GM19351 (cell line): ENCODE measurements at regions not wholly inside any gene's neighbourhood (a gene's known extent, or its start where the extent isn't known, plus 50 kb on each side); places are given as distances from the start of the nearest gene placed in this dataset.

ENCODE experiments used
- ATAC-seq: cut with Tn5 transposase; IDR thresholded peaks from one replicate; pipeline ENCODE4 v1.9.1; 2021; ENCODE audit warnings: mild to moderate bottlenecking, moderate library complexity; ENCODE audit not compliant: unreplicated experiment

DNA sequence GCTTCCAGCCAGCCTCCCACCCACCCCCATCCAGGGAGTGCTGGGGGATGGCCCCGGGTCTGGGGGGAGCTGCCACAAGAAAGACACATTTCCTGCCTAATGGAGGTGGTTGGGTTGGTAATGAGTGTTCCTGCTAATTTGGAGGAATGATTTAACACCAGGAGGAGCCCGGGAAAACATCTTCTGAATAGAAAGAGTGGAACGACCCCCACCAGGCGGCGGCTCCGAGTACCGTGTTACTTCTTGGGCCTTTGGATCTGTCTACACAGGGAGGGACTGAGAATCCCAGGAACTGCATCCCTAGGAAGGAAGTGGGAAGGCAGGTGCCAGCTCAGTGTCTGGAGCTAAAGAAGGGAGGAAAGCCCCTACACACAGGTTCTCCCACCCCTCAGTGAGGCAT is 64.6 kb downstream of the TSPAN17 start:
- no peak for ATAC-seq

DNA sequence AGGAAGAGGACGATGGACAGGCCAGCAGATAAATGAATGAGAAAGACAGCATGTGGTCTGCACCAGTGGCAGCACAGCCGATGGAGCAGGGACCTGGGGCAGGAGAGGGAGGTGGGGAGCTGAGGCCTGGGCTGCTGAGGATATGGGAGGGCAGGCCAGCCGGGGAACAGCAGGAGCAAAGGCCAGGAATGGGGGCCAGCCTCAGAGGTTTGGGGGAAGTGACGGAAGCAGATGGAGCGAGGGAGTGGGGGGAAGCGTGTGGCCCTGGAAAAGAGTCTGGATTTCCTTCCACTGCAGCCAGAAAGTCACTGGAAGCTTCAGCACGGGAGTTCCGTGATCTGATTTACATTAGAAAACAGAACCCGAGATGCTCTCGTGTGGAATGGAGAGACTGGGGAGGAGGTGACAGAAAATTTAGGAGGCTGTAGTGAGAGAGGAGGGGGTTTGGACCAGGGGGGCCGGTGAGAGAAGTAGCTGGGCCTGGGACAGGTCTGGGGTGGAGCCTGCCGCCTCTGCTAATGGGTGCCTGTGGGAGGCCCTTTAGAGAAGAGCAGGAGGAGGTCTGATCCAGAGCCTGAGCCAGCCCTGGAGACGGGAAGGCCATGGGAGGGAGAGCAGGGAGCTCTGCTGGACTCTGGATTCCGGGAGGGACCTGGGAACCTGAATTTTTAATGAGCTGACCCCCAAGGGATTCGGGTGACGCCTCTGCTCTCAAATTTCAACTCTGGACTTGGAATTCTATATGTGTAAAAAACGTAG is 65.4 kb downstream of the TSPAN17 start:
- ATAC-seq: no peak

DNA sequence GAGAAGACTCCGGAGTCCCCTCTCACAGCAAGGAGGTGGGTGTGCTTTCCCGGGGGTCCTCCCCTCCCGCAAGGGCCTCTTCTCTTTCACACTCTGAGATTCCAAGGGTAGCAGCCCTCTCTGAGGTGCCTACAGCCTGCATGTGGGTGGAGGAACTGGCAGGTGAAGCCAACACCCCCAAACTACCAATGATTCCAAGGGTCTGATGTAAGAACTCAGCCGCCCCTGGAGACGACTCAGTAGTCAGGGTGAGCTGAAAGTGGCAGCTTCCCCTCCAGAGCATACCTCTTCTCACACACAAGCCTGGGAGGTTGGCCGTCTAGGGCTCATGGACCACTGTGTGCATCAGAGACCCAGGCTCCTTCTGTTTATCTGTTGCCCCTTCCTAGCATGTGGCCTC is 66.1 kb downstream of the TSPAN17 start:
- ATAC-seq: no peak

DNA sequence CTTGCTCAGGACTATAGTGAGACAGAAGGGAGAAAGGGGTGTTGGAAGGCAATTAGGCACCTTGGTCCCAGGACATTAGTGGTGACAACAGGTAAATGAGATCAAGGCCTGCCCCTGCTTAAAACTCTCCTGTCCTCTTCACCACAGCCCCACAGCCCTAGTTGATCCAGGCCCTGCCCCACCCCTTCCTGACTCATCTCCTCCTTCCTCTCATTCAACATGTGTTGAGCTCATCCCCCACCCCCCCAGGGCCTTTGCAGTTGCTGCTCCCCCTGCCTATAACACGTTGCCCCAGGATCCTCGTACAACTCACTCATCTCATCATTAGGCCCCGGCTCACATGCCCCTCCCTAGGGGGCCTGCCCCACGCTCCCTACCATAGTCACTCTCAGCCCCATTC is 66.8 kb downstream of the TSPAN17 start:
- ATAC-seq: no peak

DNA sequence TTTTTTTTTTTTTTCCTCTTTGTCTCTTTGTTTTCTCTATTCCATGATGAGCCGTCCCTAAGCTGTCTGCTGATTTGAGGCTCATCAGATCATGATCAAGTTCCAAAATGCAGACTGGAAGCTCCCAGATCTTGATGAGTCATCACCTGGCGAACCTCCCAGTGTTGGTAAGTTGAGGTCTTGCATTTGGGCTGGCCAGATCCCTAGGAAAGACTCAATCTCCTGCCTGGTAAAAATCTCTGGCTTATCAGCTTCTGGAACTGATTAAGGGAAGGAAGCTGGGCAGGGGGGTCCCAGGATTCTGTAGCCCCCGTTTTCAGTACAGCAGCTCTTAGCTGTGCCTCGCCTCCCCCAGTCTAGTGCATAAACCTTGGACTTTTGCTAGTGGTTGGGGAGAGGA is 69.0 kb downstream of the TSPAN17 start:
- no peak for ATAC-seq

DNA sequence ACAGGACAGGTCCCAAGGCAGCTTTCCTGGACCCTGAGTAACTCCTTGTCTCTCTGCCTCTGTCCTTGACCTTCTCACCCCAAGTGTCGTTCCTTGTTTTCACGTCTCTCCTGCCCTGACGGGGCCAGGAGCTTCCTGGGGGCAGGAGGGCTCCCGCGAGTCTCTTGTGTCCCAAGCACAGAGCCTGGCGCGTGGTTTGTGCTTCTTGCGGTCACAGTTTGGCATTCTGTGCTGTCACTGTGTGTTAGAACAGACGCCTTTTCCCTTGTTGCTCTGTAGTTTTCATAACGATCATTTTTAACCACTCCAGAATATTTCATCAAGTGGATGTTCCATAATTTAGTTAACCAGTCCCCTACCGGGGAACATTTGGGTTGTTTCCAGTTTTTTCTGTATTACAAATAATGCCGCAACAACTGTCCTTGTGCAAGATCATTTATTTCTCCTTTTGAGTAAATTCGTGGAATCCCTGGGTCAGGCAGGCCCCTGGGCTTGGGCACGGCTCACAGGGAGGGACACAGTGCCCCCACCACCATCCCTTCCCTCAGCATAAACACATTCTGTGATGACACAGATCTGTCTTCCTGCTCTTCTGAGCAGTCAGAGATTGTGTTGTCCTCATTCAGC is 71.9 kb downstream of the TSPAN17 start:
- no peak for ATAC-seq

DNA sequence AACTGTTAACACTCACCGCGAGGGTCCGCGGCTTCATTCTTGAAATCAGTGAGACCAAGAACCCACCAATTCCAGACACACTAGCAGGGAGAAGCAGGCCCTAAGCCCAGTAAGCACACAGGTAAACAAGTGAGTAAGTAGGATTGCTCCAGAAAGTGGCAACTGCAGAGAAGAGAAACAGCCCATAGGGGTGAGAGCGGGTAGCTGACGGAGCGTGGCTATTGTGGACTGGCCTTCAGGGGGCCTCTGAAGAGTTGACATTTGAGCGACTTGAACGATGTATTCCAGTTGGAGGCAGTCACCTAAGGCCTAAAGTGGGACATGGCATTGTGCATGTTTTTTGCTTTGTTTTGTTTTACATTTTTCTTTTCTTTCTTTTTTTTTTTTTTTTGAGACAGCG is 74.2 kb downstream of the TSPAN17 start:
- ATAC-seq: no peak

DNA sequence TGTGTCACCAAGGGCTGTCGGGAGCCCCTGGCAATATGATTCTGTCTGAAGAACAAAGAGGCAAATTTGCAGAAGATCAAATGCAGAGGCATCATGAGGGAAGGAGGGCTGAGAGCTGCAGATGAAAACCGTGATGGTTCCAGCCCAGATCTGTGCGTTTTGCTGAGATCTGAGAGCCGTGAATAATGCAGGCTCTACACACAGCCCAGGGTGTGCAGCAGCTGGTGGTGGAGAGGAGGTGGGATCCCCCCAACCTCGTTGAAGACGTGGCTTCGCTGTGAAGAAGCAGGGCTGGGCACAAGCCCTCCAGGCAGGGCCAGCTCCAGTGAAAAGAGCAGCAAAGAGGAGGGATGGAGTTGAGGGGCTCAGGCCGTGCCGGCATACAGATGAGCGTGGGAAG is 75.5 kb downstream of the TSPAN17 start:
- no peak for ATAC-seq

DNA sequence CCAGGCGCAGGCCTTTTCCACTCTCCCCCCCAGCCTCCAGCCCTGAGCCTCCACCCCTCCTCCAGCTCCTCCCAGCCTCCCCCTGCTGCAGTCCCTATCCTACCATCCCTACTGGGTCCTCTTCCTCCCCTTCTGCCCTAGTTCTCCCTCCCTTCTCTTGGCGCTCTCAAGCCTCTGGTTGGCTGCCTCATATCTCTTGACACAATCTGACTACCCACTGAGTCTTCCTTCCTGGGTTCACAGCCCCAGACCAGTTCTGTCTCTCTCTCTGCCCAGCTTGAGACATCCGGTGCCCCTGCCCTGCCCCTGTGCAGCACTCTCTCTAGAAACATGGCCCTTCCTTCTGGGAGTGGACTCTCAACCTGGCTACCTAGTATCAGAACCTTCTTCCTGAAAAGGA is 76.2 kb downstream of the TSPAN17 start:
- no peak for ATAC-seq

DNA sequence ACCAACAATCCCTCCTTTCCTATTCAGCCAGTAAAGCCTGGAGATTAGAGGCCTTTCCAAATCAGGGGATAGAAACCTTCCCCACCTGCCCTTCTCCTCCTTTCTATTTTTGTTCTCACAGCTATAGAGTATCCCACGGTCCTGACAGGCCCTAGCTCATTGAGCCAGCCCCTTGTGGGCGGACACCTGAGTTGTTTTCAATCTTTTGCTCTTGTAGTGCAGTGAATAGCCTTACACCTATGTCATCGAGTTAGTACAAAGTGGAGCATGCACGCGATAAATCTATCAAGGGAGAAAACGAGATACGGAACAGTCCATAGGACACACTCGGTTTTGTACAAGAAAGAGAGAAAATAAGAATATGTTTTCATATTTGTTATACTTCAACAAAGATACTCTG is 77.2 kb downstream of the TSPAN17 start:
- ATAC-seq: no peak

DNA sequence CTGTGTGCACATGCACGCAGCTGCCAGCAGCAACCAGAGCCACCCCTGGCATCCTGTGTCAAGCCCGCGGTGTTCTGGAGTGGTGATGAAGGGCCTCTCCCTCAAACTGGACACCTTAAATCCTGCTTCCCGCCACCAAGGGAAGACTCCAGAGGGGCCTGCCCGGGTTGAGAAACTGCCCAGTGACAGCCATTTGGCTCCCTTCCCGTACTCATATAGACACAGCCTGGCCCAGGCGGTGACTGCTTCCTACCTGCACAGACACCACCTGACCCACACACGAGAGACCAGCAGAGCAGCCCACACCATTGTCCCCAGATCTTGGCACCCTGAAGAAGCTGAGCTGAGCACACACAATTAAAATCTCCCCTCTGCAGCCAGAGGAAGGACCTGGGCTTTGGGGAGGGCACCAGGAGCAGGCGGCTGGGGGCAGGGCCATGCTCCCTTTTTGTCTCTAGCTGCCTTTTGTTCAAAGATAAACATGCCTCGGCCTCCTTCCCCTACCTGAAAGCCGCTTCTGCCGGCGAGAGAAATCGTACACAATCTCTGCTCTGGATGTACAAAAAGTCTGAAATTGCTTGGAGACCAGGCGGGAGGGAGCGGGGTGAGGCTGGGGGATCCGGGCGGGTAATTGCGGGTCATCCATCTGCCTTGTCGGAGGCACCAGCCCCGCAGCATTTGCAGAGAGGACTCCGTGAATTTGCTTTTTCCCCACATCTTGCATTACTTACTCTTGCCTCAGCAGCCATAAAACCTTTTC is 78.4 kb downstream of the TSPAN17 start:
- ATAC-seq: no peak

DNA sequence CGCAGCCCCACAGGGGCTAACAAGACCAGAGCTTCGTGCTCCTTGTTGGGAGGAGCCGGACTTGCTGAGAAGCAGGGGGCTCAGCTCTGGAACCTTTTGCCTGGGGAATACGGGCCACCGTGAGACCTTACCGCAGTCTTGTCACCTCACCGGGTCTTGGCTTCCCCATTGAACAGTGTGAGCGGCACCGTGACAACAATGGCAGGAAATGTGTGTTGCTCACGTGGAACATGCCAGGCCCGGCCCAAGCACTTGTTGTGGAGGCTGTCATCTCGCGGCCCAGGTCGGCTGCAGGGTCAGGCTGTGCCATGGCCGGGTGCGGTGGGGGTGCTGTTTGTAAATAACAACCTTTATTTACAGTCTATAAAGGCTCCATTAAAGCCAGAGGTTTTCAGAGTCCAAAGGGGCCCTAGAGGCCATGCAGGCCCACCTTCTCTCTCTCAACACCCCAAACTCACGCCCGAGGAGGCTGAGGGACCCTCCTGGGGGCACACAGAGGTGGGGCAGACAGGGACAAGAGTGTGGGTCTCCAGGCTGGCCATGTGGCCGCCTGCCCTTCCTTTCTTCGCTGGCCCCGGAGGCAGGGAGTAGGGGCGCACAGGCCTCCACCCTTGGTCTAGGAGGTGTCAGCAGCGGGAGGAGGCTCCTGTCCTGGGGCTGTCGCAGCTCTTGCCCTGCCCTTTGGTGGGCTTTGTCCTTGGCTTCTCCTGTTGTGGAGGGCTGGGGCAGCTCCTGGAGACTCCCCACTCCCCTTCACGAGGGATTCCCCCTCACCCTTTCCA is 79.7 kb downstream of the TSPAN17 start:
- no peak for ATAC-seq

DNA sequence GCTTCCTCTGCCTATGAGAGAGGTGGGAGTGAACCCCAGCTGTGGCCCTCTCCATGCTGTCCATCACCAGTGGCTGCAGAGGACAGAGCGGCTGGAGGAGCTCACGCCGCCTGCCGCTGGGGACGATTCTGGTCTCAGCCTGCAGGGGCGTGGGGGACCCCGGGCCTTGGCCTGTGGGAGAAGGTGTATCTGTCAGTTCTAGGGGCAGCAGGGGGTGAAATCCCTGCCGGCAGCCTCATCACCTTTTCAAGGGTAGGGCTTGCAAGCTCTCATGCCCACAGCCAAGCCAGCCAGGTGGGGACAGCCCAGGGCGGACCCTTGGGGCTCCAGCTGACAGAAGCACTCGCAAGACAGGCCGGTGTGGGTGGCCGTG is 80.2 kb downstream of the TSPAN17 start:
- ATAC-seq: no peak

DNA sequence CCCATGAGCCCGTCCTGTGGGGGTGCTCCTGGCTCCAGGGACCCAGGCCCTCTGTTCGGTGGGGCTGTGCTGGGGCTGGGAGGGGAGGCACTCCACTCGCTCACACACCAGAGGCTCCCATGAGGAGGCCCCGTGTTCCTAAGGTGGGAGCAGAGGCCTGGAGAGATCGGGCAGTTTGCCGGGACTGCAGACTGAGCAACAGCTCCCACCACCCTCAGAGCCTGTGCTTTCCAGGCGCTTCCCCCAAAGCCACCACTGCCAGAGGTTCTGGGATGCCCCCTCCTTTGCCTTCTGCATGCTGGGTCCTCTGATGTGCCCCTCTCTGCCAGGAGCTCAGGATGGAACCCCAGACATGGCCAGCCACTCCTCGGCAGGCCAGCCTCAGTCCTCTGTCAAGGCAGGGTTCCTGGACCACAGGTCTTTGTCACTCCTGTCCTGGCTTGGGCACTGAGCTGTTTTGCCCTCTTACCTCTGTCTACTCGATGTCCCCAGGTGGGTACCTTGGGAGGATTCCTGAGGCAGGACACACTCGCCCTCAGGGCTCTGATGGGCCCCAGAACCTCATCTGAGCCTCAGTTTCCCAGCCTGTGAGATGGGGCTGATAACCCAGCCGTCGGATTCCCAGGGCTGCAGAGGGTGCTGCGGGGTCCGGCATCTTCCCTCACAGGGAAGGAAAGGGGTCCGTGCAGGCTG is 80.8 kb downstream of the TSPAN17 start:
- ATAC-seq: no peak

DNA sequence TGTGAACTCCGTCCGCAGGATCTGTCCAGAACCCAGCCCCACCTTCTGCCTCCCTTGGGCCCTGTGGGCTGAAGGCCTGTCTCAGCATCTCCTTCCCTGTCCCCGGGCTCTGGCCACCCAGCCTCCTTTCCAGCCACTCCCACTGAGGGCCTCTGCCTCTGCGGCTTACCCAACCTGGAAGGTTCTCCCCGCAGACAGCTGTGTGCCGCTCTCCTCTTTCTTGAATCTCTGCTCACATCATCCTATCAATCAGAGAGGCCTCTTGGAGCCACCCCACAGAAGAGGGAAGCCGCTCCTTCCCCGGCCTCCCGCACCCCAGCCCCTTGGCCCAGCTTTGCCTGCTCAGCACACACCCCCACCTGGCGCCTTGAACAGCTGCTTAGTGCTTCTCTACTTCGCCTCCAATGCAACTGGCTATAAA is 81.5 kb upstream of the UNC5A start:
- no peak for ATAC-seq

DNA sequence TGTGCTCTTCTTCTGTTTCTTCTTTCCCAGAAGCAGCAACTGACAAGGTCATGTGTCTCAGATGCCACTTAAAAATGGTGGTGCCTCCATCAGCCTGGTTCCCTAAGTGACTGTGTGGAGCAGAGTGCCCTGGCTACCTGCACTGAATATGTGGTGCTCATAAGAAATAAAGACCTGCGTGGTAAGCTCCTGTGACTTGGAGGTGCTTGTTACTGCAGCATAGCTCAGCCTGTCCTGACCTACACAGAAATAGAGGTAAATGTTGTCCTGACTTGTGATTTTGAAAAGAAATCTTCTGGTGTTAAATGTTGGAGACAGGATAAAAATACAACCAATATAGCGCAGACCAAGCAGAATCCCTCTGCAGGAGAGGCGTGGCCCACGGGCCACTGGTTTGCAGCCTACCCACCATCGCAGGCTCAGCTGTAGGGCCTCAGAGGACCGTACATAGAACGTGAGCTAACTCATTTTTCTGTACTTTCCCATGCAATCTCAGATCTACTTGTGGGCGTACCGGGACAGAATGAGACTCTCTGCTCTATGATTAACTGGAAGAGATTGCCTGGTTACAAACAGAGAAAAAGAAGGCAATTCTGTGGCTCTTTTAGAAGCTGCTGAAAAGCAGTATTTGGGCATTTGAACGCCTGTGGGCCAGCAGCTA is 79.4 kb upstream of the UNC5A start:
- ATAC-seq: peak; percentile 61

DNA sequence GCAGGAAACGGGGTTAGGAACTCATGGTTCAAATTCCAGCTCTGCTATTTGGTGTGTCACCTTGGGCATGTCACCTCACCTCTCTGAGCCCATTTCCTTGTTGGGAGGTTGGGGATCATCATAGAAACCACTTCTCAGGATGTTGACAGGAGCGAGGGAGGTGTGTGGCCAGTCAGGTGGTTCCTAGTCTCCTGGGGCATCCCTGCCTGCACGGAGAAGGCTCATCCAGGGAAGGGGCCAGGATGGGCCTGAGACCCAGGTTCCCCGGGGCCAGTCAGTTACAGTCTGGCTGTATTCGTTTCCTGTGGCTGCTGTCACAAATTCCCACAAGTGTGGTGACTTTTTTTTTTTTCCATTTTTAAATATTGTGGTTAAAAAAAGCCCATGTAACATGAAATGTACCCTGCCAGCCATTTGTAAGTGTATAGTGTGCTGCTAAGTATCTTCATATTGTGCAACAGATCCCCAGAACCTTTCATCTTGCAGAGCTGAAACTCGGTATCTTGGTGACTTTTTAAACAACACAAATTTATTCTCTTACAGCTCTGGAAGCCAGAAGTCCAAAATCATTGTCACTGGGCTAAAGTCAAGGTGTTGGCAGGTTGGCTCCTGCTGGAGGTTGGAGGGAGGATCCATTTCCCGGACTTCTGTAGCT is 78.7 kb upstream of the UNC5A start:
- ATAC-seq: no peak

DNA sequence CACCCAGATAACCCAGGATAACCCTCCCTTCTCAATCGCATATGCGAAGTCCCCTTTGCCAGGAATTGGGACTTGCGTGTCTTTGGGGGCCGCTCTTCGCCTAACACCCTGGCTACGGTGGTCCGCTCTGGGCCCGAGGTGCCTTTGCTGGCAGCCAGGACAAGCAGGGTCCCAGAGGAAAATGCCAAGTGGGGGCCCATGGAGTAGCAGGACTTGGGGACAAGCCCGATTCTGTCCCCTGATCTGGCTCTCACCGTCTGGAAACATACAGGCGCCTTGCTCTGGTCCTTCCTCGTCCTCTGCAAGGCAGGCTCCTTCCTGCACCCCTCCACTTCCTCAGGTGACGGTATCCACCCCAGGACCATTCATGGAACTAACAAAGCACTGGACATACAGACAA is 78.1 kb upstream of the UNC5A start:
- ATAC-seq: no peak

DNA sequence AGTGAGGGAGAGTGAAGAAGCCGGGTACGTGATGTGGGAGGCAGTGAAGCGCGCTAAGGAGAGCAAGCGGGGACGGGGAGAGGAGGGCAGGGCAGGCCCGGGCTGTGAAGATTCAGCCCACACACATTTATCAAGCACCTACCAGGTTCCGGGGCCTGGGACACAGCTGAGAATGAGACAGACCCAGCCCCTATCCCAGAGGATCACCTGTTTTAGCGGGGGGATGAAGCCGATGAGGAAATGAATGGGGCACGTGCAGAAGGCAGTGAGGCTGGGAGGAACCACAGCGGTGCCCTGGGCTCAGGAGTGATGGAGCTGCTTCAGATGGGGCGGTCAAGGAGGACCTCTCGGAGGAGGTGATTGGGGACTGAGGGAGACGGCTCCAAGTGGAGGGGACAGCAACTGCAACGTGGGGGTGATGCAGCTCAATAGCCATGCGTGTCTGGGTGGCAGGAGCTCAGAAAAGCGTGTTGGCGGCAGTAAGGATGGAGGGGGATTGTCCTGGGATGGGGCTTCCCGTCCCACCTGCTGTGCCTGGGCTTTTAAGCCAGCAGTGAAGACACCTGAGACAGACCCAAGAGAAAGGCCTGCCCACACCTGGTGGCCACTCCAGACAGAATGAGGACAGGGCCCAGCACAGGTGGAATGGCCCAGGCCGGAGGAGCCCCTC is 77.5 kb upstream of the UNC5A start:
- ATAC-seq: no peak
